ENCODE measurements at regions not wholly inside any gene's neighbourhood (a gene's known extent, or its start where the extent isn't known, plus 50 kb on each side); places are given as distances from the start of the nearest gene placed in this dataset.

DNA sequence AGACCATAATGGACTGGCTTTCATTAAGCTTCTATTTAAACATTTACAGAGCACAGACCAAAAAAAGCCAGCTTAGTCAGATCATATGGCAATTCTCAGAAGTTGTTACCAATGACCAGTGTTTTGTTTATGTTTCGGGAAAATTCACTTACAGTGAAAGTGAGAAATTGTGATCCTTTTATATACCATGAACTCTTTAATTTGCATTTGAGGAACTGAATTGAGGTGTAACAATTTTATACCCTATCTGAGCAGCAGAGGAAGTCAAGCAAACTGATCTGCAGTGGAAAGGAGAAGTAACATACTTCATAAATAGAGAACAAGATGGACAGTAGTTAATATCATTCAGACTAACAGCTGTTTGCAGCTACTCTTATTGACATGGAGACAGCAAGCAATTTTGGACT lies 97.1 kb downstream of the TMA16 start:
- Histone ChIP-seq H3K27me3 (no peaks in the 10 kb centered on the region), H3K9me3 (no peaks in the 10 kb centered on the region), H3K4me3 (no peak overlapping the region), H3K36me3 (ENCODE audit: low read depth, missing control alignments) (no peaks in the 10 kb centered on the region), H3K27ac (no peak overlapping the region), H3K4me1 (no peaks in the 10 kb centered on the region)
- DNase-seq, result no peak
- 80 to 81% methylated on average over 1 of the region's 1 CpG for whole genome bisulfite sequencing, 2 donors
- intact Hi-C loops (cut with DNase I; ENCODE audit: low total_unique reads), result no loop called here
- TF ChIP-seq POLR2A (IDR thresholded peaks at IDR 0.05), result no peak
- TF ChIP-seq, protein P1, sequence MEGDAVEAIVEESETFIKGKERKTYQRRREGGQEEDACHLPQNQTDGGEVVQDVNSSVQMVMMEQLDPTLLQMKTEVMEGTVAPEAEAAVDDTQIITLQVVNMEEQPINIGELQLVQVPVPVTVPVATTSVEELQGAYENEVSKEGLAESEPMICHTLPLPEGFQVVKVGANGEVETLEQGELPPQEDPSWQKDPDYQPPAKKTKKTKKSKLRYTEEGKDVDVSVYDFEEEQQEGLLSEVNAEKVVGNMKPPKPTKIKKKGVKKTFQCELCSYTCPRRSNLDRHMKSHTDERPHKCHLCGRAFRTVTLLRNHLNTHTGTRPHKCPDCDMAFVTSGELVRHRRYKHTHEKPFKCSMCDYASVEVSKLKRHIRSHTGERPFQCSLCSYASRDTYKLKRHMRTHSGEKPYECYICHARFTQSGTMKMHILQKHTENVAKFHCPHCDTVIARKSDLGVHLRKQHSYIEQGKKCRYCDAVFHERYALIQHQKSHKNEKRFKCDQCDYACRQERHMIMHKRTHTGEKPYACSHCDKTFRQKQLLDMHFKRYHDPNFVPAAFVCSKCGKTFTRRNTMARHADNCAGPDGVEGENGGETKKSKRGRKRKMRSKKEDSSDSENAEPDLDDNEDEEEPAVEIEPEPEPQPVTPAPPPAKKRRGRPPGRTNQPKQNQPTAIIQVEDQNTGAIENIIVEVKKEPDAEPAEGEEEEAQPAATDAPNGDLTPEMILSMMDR (IDR thresholded peaks at IDR 0.05), result no peak

DNA sequence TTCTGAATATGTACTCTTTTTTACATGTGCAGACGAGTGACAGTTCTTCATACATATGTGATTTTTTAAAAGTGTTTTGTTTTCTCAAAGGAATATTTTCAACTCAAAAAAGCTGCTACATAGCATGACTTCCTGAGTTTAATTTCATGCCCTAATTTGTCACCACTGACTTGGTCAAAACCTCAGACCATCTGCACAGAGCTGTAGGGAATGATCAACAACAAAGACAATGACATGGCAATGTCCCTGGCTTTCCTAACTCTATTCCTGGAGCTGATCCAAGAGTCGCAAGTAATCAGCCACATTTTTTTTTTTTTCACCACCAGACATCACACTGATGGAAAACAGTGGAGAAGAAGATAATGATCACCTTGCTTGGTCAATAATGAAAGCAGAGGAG lies 97.7 kb downstream of the TMA16 start:
- Histone ChIP-seq H3K36me3 (ENCODE audit: low read depth, missing control alignments) (no peaks in the 10 kb centered on the region), H3K27me3 (no peaks in the 10 kb centered on the region), H3K4me1 (no peaks in the 10 kb centered on the region), H3K4me3 (no peak overlapping the region), H3K27ac (no peak overlapping the region), H3K9me3 (no peaks in the 10 kb centered on the region)
- intact Hi-C loops (cut with DNase I; ENCODE audit: low total_unique reads), result no loop called here
- TF ChIP-seq, protein P1 (IDR thresholded peaks at IDR 0.05), result no peak
- TF ChIP-seq POLR2A (IDR thresholded peaks at IDR 0.05), result no peak
- no peak for DNase-seq
- WGBS, 2 donors, result 60 to 73% methylated on average over 2 of the region's 2 CpGs

DNA sequence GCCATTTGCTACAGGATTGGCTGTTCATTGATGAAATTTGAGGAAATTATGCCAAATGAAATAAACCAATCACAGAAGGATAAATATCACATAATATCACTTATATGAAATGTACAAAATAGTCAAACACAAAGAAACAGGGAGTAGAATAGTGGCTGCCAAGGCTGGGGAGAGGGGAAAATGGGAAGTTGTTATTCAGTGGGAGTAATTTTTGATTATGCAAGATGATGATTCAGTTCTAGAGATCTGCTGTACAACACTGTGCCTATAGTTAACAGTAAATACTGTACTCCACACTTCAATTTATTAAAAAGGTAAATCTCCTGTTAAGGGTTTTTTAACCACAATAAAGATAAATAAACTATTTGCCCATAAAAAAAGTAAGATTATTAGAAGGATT lies 101.1 kb downstream of the TMA16 start:
- Histone ChIP-seq H3K36me3 (ENCODE audit: low read depth, missing control alignments) (no peaks in the 10 kb centered on the region), H3K4me3 (no peak overlapping the region), H3K27ac (no peak overlapping the region), H3K4me1 (no peaks in the 10 kb centered on the region), H3K9me3 (no peaks in the 10 kb centered on the region), H3K27me3 (no peaks in the 10 kb centered on the region)
- DNase-seq, result no peak
- no peak for TF ChIP-seq POLR2A (IDR thresholded peaks at IDR 0.05)
- TF ChIP-seq, protein P1 (IDR thresholded peaks at IDR 0.05), result no peak
- intact Hi-C loops (cut with DNase I; ENCODE audit: low total_unique reads), result no loop called here

DNA sequence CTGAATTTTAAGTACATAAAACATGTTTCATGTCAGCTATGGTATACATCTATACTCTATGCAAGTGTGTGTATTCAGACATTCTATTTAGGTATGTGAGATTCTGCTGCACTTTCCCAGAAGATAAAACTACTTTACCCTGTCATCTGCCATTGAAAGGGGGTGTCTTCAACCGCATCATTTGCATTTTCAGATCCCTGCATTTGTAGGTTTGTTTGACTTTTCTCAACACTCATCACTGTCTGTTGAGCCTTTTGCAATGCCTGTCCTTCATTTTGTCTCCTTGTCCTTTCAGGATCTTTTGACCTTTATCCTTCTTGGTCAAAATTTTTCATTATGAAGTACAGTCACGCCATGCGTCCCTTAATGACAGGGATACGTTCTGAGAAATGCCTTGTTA lies 103.5 kb downstream of the TMA16 start:
- intact Hi-C loops (cut with DNase I; ENCODE audit: low total_unique reads), result no loop called here
- H3K36me3 ChIP-seq (ENCODE audit: low read depth, missing control alignments), result no peaks in the 10 kb centered on the region
- TF ChIP-seq, protein P1 (IDR thresholded peaks at IDR 0.05), result no peak
- TF ChIP-seq POLR2A (IDR thresholded peaks at IDR 0.05), result no peak
- no peak overlapping the region for H3K27ac ChIP-seq
- WGBS, 2 donors, result 88 to 92% methylated on average over 4 of the region's 4 CpGs
- no peaks in the 10 kb centered on the region for H3K27me3 ChIP-seq
- H3K4me3 ChIP-seq, result no peak overlapping the region
- no peak for DNase-seq
- H3K9me3 ChIP-seq, result no peaks in the 10 kb centered on the region
- H3K4me1 ChIP-seq, result no peaks in the 10 kb centered on the region

DNA sequence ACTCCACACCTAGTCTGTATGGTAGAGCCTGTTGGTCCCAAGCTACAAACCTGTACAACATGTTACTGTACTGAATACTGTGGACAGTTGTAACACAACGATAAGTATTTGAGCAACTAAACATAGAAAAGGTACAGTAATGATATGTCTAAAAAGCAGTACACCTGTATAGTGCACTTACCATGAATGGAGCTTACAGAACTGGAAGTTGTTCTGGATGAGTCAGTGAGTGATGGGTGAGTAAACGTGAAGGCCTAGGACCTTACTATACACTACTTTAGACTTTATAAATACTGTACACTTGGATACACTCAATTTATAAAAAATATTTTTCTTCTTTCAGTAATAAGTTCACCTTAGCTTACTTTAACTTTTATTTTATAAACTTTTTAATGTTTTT lies 104.0 kb downstream of the TMA16 start:
- Histone ChIP-seq H3K4me3 (no peak overlapping the region), H3K9me3 (no peaks in the 10 kb centered on the region), H3K4me1 (no peaks in the 10 kb centered on the region), H3K27ac (no peak overlapping the region), H3K36me3 (ENCODE audit: low read depth, missing control alignments) (no peaks in the 10 kb centered on the region), H3K27me3 (no peaks in the 10 kb centered on the region)
- 92 to 95% methylated on average over 2 of the region's 2 CpGs for WGBS, 2 donors
- no peak for DNase-seq
- TF ChIP-seq, protein P1 (IDR thresholded peaks at IDR 0.05), result no peak
- TF ChIP-seq POLR2A (IDR thresholded peaks at IDR 0.05), result no peak
- intact Hi-C loops (cut with DNase I; ENCODE audit: low total_unique reads), result no loop called here
